Coronary artery (tissue), 2 donors: ENCODE measurements at regions not wholly inside any gene's neighbourhood (a gene's known extent, or its start where the extent isn't known, plus 50 kb on each side); places are given as distances from the start of the nearest gene placed in this dataset.

Source experiments
- DNase-seq: peaks from one replicate; pipeline ENCODE4 v3.0.0-alpha.2; 2017; ENCODE audit warnings: low spot score
- H3K27ac ChIP-seq, 2 donors: fragments of 200-600 bp; sonication (generic); one replicate each; pipeline ENCODE4 v1.5.1; 2016 to 2019
- H3K4me3 ChIP-seq: fragments of 200-600 bp; sonication (generic); 2 replicates; pipeline ENCODE4 v1.5.1; 2016; ENCODE audit warnings: mild to moderate bottlenecking, moderate library complexity
- TF ChIP-seq, protein P1 (sequence below): fragments of 200-600 bp; sonication (generic); IDR thresholded peaks from one replicate; pipeline ENCODE4 v1.5.1; 2019; ENCODE audit warnings: antibody characterized with exemption

DNA sequence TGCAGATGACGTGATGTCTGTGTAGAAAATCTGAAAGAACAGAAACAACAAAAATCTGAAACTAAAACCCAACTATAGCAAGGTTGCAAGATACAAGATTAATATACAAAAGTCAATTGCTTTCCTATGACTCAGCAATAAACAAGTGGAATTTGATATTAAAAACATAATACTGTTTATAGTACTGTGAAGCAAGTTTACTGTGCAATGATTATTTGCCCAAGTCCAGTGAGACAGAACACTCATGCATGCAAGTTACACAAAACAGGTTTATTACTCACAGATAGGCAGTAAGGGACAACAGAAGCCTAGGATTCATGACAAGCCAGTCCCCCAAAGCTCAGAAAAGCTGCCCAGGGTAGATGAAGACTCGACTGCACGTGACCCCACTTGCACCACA lies 62.4 kb upstream of the RAB4A start:
- Histone ChIP-seq H3K4me3 (no peak overlapping the region), H3K27ac (no peak overlapping the region)
- no peak for DNase-seq
- TF ChIP-seq, protein P1, sequence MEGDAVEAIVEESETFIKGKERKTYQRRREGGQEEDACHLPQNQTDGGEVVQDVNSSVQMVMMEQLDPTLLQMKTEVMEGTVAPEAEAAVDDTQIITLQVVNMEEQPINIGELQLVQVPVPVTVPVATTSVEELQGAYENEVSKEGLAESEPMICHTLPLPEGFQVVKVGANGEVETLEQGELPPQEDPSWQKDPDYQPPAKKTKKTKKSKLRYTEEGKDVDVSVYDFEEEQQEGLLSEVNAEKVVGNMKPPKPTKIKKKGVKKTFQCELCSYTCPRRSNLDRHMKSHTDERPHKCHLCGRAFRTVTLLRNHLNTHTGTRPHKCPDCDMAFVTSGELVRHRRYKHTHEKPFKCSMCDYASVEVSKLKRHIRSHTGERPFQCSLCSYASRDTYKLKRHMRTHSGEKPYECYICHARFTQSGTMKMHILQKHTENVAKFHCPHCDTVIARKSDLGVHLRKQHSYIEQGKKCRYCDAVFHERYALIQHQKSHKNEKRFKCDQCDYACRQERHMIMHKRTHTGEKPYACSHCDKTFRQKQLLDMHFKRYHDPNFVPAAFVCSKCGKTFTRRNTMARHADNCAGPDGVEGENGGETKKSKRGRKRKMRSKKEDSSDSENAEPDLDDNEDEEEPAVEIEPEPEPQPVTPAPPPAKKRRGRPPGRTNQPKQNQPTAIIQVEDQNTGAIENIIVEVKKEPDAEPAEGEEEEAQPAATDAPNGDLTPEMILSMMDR, result no peak

- H3K4me3 ChIP-seq, result no peak overlapping the region
- DNase-seq, result no peak
- TF ChIP-seq, protein P1, result no peak
- no peak overlapping the region for H3K27ac ChIP-seq
Observed at GRCh38 chr1:229209386-229209785, 61.5 kb upstream of the RAB4A start.

DNA sequence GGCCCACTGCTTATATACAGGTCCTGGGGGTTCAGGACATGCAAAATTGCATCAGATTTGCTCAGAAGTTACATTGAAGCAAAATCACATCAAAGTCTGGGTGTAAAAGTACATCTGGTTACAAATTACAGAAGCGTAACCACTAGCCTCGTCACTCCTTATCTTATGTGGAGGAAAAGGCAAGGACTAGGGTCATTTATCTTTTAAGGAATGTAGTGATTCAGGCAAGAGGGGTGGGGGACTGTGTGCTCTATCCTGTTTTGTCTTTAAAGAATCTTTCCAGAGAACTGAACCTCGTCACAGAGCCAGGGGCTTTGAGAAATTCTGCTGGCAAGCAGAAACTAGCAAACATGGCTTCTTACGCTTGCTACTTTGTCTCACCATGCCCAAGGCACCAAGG lies 61.1 kb upstream of the RAB4A start:
- TF ChIP-seq, protein P1, result no peak
- no peak overlapping the region for H3K4me3 ChIP-seq
- H3K27ac ChIP-seq, result no peak overlapping the region
- no peak for DNase-seq

DNA sequence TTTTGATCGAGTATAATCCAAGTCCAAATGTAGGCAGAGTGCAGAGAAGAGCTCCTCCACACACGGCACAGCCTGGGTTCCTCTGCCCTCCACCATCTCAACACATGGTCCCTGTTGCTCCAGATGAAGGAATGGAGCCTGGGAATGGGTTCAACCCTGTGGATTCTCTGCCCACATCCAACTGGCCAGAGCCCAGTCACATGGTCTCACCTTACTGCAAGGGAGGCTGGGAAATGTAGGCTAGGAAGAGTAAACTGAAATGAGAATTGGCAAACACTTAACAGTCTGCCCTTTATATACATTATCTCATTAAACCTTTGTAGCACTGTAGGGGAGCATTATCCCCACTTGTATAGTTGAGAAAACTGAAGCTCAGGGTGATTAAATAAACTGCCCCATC lies 60.1 kb upstream of the RAB4A start:
- no peak for DNase-seq
- TF ChIP-seq, protein P1, result no peak
- Histone ChIP-seq H3K4me3 (no peak overlapping the region), H3K27ac (no peak overlapping the region)

- DNase-seq, result no peak
- no peak overlapping the region for H3K27ac ChIP-seq
- TF ChIP-seq, protein P1, result no peak
- H3K4me3 ChIP-seq, result no peak overlapping the region
Observed at GRCh38 chr1:229213797-229214196, 57.1 kb upstream of the RAB4A start.

GRCh38 chr1:229217716-229218115 lies 53.2 kb upstream of the RAB4A start:
- DNase-seq, result no peak
- TF ChIP-seq, protein P1, result no peak
- no peak overlapping the region for H3K27ac ChIP-seq
- no peak overlapping the region for H3K4me3 ChIP-seq

GRCh38 chr1:229218612-229219025 lies 52.3 kb upstream of the RAB4A start:
- no peak overlapping the region for H3K27ac ChIP-seq
- DNase-seq, result no peak
- TF ChIP-seq, protein P1, result no peak
- no peak overlapping the region for H3K4me3 ChIP-seq
